GM12892 (cell line): ENCODE measurements at regions not wholly inside any gene's neighbourhood (a gene's known extent, or its start where the extent isn't known, plus 50 kb on each side); places are given as distances from the start of the nearest gene placed in this dataset.

Experiments
- POLR2A ChIP-seq: IDR thresholded peaks from 2 replicates; pipeline ENCODE4 v1.6.1; 2011; ENCODE audit warnings: low read depth, low read length, control low read depth
- POLR2AphosphoS5 ChIP-seq: IDR thresholded peaks from 2 replicates; pipeline ENCODE4 v1.6.1; 2011; ENCODE audit warnings: low read depth, low read length, control low read depth
- TAF1 ChIP-seq: IDR thresholded peaks from 2 replicates; pipeline ENCODE4 v1.6.1; 2011; ENCODE audit warnings: low read depth, mild to moderate bottlenecking, control low read depth, low read length, borderline replicate concordance

DNA sequence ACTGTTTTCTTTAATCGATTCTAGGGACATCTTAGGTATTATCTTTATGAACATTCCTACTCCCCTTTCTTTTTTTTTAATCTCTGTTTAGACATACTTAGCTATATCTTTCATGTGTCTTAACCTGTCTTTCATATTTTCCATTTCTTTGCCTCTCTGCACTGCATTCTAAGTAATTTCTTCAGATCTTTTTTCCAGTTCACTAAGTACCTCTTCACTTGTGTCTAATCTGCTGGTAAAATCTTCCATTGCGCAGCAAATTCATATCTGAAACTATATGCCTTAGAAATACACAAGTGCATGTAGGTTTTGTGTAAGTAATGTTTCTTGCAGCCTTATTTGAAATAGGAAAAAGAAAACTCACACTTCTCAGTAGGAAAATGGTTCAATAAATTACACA lies 165.4 kb upstream of the BTBD3 start:
- TF ChIP-seq POLR2A, result no peak
- no peak for TF ChIP-seq POLR2AphosphoS5
- TF ChIP-seq TAF1, result no peak
